CD4-positive, alpha-beta T cell (primary cell): ENCODE measurements at regions not wholly inside any gene's neighbourhood (a gene's known extent, or its start where the extent isn't known, plus 50 kb on each side); places are given as distances from the start of the nearest gene placed in this dataset.

Experiments used
- ATAC-seq: fragments of 200-7000 bp; cut with Tn5 transposase; one replicate; pipeline ENCODE4 v1.10.0; 2022; ENCODE audit warnings: mild to moderate bottlenecking; ENCODE audit not compliant: poor library complexity
- CTCF ChIA-PET: fragments of 350-600 bp; sonication (Branson Sonifier 250); formaldehyde crosslinking; loops from one replicate; lab custom pipeline; 2021; ENCODE audit warnings: antibody characterized with exemption, inconsistent platforms; lab: Charles Lee
- POLR2A ChIA-PET: fragments of 350-600 bp; sonication (Branson Sonifier 250); formaldehyde crosslinking; loops from one replicate; lab custom pipeline; 2021; ENCODE audit warnings: antibody characterized with exemption, inconsistent platforms; lab: Charles Lee
- DNase-seq, 14 experiments: peaks; one replicate each; pipeline ENCODE4 v3.0.0-alpha.2; 2013 to 2020; ENCODE audit warnings: mixed read lengths in 2 of 14
- H3K27ac ChIP-seq, 2 donors: one replicate each; pipeline versions ENCODE4 v1.5.1 to v1.7.0; 2013; ENCODE audit warnings: low read length in 2 of 2, low read depth in 1 of 2, mild to moderate bottlenecking in 1 of 2
- H3K27me3 ChIP-seq, 2 experiments: 1 replicate in 1 of 2; 2 replicates in 1 of 2; pipeline versions ENCODE4 v1.6.1 to v1.7.0; 2013; ENCODE audit warnings: low read length in 2 of 2, control low read depth in 1 of 2, mild to moderate bottlenecking in 1 of 2, moderate library complexity in 1 of 2; ENCODE audit not compliant: insufficient read depth in 2 of 2, control insufficient read depth in 1 of 2
- H3K36me3 ChIP-seq: one replicate; pipeline ENCODE4 v1.6.1; 2013; ENCODE audit warnings: low read length, control low read depth; ENCODE audit not compliant: insufficient read depth
- H3K4me1 ChIP-seq: one replicate; pipeline ENCODE4 v1.6.1; 2013; ENCODE audit warnings: low read length, control low read depth; ENCODE audit not compliant: insufficient read depth
- H3K4me3 ChIP-seq: one replicate; pipeline ENCODE4 v1.5.1; 2013; ENCODE audit warnings: mild to moderate bottlenecking, low read length, moderate library complexity
- H3K9me3 ChIP-seq, 2 experiments: 1 replicate in 1 of 2; 2 replicates in 1 of 2; pipeline versions ENCODE4 v1.6.1 to v1.7.0; 2013; ENCODE audit warnings: low read length in 2 of 2, mild to moderate bottlenecking in 2 of 2, control low read depth in 1 of 2, moderate library complexity in 1 of 2; ENCODE audit not compliant: control insufficient read depth in 1 of 2, insufficient read depth in 1 of 2
- H3K27ac Mint-ChIP-seq: one replicate; pipeline ENCODE4 v1.8.0; 2020; ENCODE audit warnings: mixed read lengths
- H3K27me3 Mint-ChIP-seq: one replicate; pipeline ENCODE4 v1.8.0; 2021; ENCODE audit warnings: mixed read lengths
- H3K36me3 Mint-ChIP-seq: one replicate; pipeline ENCODE4 v1.8.0; 2021; ENCODE audit warnings: low read depth, mixed read lengths
- H3K4me1 Mint-ChIP-seq: one replicate; pipeline ENCODE4 v1.8.0; 2021; ENCODE audit warnings: low read depth, mixed read lengths
- H3K4me3 Mint-ChIP-seq: one replicate; pipeline ENCODE4 v1.8.0; 2020; ENCODE audit warnings: mild to moderate bottlenecking, mixed read lengths
- H3K9me3 Mint-ChIP-seq: one replicate; pipeline ENCODE4 v1.8.0; 2020; ENCODE audit warnings: mixed read lengths
- intact Hi-C, 2 experiments: fragments of 100-400 bp; cut with DNase I in 1 of 2; cut with micrococcal nuclease in 1 of 2; formaldehyde crosslinking; loops; one replicate each; pipeline versions ENCODE4 v1.15.1 to v1.9.0; 2023 to 2025; cut with DNase I, micrococcal nuclease
- TF ChIP-seq, protein P1 (sequence below): fragments of 200-600 bp; IDR thresholded peaks from one replicate; pipeline ENCODE4 v1.8.0; 2022; ENCODE audit warnings: antibody characterized with exemption, mild to moderate bottlenecking

DNA sequence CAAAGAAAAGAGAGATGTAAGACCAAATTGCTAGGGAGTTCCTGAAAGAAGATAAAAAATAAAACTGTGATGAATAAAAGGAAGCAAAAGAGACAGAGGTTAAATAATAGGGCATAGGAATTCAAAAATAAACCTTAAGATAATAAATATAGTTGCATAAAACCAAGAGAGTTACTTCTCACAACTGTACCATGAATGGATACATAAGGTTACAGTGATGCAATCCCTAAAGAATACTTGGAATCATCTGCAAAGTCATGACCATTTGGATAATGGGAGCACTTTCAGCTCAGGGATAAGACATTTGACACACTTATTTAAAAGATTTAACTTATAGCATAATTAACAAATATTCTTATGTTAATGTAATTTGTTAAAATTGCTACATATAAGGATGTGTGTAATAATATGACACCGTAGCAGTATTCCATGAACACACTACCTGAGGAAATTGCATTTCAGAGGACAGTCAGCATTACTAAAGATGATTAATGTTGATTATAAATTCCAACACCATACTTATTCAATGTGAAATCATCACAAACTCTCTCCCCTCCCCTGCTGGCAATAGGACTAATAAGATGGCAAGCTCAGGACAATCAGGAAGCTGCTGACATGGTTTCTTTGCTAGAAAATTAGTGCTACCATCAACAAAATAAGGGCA, 202.1 kb upstream of the AKR1E2 start:
- Histone ChIP-seq H3K4me3 (no peak overlapping the region), H3K27me3 (peaks cover 0 to 8% of the 10 kb centered on the region in 2 experiments), H3K4me1 (no peaks in the 10 kb centered on the region), H3K36me3 (no peaks in the 10 kb centered on the region), H3K27ac (no peak overlapping the region), H3K9me3 (peaks cover 0 to 5% of the 10 kb centered on the region in 2 experiments)
- H3K36me3 Mint-ChIP-seq = no peaks in the 10 kb centered on the region
- no peak for ATAC-seq
- H3K27me3 Mint-ChIP-seq = no peaks in the 10 kb centered on the region
- no peaks in the 10 kb centered on the region for H3K4me1 Mint-ChIP-seq
- TF ChIP-seq, protein P1, sequence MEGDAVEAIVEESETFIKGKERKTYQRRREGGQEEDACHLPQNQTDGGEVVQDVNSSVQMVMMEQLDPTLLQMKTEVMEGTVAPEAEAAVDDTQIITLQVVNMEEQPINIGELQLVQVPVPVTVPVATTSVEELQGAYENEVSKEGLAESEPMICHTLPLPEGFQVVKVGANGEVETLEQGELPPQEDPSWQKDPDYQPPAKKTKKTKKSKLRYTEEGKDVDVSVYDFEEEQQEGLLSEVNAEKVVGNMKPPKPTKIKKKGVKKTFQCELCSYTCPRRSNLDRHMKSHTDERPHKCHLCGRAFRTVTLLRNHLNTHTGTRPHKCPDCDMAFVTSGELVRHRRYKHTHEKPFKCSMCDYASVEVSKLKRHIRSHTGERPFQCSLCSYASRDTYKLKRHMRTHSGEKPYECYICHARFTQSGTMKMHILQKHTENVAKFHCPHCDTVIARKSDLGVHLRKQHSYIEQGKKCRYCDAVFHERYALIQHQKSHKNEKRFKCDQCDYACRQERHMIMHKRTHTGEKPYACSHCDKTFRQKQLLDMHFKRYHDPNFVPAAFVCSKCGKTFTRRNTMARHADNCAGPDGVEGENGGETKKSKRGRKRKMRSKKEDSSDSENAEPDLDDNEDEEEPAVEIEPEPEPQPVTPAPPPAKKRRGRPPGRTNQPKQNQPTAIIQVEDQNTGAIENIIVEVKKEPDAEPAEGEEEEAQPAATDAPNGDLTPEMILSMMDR = no peak
- no peak overlapping the region for H3K4me3 Mint-ChIP-seq
- CTCF ChIA-PET = interaction anchor here (0.7 kb wide), 1 partner anchor 573 kb away, joined by 3 read pairs; no protein-coding TSS in a partner anchor
- intact Hi-C loops = no loop called here
- POLR2A ChIA-PET = no interaction called here
- peaks cover 4% of the 10 kb centered on the region for H3K9me3 Mint-ChIP-seq
- no peak for DNase-seq
- no peak overlapping the region for H3K27ac Mint-ChIP-seq

DNA sequence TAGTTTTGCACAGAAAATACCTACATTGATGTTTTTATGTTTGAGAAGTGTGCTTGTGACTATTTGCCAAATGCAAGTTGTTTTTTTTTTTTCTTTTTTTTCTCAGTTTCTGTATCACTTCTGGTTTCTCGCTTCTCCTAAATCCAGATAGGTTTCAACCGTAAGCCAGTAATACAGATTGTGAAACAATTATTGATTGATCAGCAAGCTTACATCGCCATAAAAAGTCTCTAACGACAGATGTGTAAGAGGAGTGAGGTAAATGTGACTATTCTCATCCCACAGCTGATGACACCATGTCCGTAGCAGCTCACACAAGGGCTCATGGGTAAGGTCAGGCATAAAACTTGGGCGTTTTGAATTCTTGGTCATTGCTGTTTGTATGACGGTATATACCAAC, 202.8 kb upstream of the AKR1E2 start:
- no peak overlapping the region for H3K4me3 ChIP-seq
- CTCF ChIA-PET = interaction anchor here (0.7 kb wide), 1 partner anchor 572 kb away, joined by 3 read pairs; no protein-coding TSS in a partner anchor
- Mint-ChIP-seq H3K36me3 (no peaks in the 10 kb centered on the region), H3K27ac (no peak overlapping the region), H3K4me3 (no peak overlapping the region), H3K4me1 (no peaks in the 10 kb centered on the region), H3K9me3 (peaks cover 4% of the 10 kb centered on the region), H3K27me3 (no peaks in the 10 kb centered on the region)
- H3K36me3 ChIP-seq = no peaks in the 10 kb centered on the region
- ATAC-seq (no peak), DNase-seq (no peak)
- TF ChIP-seq, protein P1 = no peak
- no peak overlapping the region for H3K27ac ChIP-seq
- H3K9me3 ChIP-seq = peaks cover 0 to 2% of the 10 kb centered on the region in 2 experiments
- H3K4me1 ChIP-seq = no peaks in the 10 kb centered on the region
- peaks cover 0 to 8% of the 10 kb centered on the region in 2 experiments for H3K27me3 ChIP-seq
- intact Hi-C loops = no loop called here
- POLR2A ChIA-PET = no interaction called here

DNA sequence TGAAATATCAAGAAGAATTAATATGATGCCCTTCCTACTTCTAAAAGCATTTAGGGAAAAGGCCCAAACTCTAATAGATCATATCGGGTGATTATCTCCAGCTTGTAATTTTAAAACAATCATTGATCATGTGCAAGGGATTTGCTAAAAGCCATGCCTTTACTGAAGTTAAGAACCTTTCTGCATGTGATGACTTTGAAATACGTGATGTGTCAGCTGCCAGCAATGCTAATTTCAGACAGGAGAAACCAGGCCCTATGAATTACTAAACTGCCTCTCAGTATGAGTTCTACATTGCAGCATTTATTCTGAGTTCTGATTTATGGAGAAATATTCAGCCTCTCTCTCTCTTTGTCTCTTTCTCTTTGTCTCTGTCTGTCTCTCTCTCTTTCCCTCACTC, 203.6 kb upstream of the AKR1E2 start:
- intact Hi-C loops = no loop called here
- peaks cover 4% of the 10 kb centered on the region for H3K27me3 Mint-ChIP-seq
- no peaks in the 10 kb centered on the region for H3K4me1 Mint-ChIP-seq
- POLR2A ChIA-PET = no interaction called here
- no peak overlapping the region for H3K27ac Mint-ChIP-seq
- no peak overlapping the region for H3K4me3 Mint-ChIP-seq
- H3K9me3 Mint-ChIP-seq = peaks cover 2% of the 10 kb centered on the region
- no peaks in the 10 kb centered on the region for H3K36me3 ChIP-seq
- CTCF ChIA-PET = no interaction called here
- ATAC-seq (no peak), DNase-seq (no peak)
- H3K4me1 ChIP-seq = no peaks in the 10 kb centered on the region
- TF ChIP-seq, protein P1 = no peak
- H3K9me3 ChIP-seq = no peaks in the 10 kb centered on the region
- H3K36me3 Mint-ChIP-seq = no peaks in the 10 kb centered on the region
- H3K4me3 ChIP-seq = no peak overlapping the region
- H3K27ac ChIP-seq = no peak overlapping the region
- peaks cover 0 to 11% of the 10 kb centered on the region in 2 experiments for H3K27me3 ChIP-seq
